Loucy (cell line): ENCODE measurements at regions not wholly inside any gene's neighbourhood (a gene's known extent, or its start where the extent isn't known, plus 50 kb on each side); places are given as distances from the start of the nearest gene placed in this dataset.

ENCODE experiments used
- EZH2phosphoT487 ChIP-seq: fragments of 200-600 bp; IDR thresholded peaks from 2 replicates; pipeline ENCODE4 v1.6.1; 2018; ENCODE audit warnings: antibody characterized with exemption, mild to moderate bottlenecking, moderate library complexity, borderline replicate concordance
- TF ChIP-seq, protein P1 (sequence below): fragments of 200-600 bp; sonication (generic); conservative IDR thresholded peaks from 2 replicates; pipeline ENCODE4 v1.5.1; 2014; ENCODE audit warnings: mild to moderate bottlenecking, antibody characterized with exemption, low read length

DNA sequence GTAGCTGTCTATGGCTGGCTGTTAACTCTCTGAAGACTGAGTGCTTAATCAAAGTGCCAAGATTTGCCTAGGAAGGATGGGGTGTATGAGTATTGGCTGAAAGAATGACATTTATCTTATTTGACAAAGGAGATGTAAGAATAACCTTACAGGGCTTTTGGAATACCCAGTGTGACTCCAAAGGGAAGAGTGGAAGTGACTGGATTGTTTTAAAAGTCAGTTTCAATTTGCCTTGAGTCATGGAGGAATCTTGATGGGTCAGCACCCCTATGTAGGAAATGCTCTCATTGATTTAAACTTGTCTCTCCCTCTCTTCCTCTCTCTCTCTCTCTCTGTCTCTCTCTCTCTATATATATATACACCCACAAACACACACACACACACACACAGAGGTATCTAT, 118.4 kb upstream of the CLDN10 start:
- TF ChIP-seq, protein P1, sequence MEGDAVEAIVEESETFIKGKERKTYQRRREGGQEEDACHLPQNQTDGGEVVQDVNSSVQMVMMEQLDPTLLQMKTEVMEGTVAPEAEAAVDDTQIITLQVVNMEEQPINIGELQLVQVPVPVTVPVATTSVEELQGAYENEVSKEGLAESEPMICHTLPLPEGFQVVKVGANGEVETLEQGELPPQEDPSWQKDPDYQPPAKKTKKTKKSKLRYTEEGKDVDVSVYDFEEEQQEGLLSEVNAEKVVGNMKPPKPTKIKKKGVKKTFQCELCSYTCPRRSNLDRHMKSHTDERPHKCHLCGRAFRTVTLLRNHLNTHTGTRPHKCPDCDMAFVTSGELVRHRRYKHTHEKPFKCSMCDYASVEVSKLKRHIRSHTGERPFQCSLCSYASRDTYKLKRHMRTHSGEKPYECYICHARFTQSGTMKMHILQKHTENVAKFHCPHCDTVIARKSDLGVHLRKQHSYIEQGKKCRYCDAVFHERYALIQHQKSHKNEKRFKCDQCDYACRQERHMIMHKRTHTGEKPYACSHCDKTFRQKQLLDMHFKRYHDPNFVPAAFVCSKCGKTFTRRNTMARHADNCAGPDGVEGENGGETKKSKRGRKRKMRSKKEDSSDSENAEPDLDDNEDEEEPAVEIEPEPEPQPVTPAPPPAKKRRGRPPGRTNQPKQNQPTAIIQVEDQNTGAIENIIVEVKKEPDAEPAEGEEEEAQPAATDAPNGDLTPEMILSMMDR: no peak
- TF ChIP-seq EZH2phosphoT487: no peak
